Putamen (tissue), 1 donor: ENCODE measurements at regions not wholly inside any gene's neighbourhood (a gene's known extent, or its start where the extent isn't known, plus 50 kb on each side); places are given as distances from the start of the nearest gene placed in this dataset.

ENCODE experiments used
- DNase-seq: peaks from one replicate; pipeline ENCODE4 v3.0.0-alpha.2; 2016; ENCODE audit warnings: low spot score

GRCh38 chr1:157189096-157189495 is 50.9 kb upstream of the ETV3 start:
- no peak for DNase-seq
